SU-DHL-6 (cell line): ENCODE measurements at regions not wholly inside any gene's neighbourhood (a gene's known extent, or its start where the extent isn't known, plus 50 kb on each side); places are given as distances from the start of the nearest gene placed in this dataset.

Source experiments
- H2AFZ ChIP-seq: fragments of 200-600 bp; sonication (generic); 2 replicates; pipeline ENCODE4 v1.6.1; 2014; ENCODE audit warnings: low read depth, mild to moderate bottlenecking, moderate library complexity, mixed read lengths, antibody characterized with exemption, low read length; ENCODE audit not compliant: severe bottlenecking
- H3F3A ChIP-seq: fragments of 200-600 bp; shearing (Covaris generic); 2 replicates; pipeline ENCODE4 v1.6.0; 2016; ENCODE audit warnings: antibody characterized with exemption, mild to moderate bottlenecking; ENCODE audit not compliant: insufficient read depth
- H3K27ac ChIP-seq: fragments of 200-600 bp; sonication (generic); 2 replicates; pipeline ENCODE4 v1.5.1; 2016; ENCODE audit warnings: low read depth, mild to moderate bottlenecking, low read length, moderate library complexity, mixed read lengths
- H3K27me3 ChIP-seq: fragments of 200-600 bp; sonication (generic), shearing (Covaris generic); 2 replicates; pipeline ENCODE4 v1.6.0; 2014; ENCODE audit warnings: mild to moderate bottlenecking, low read length
- H3K36me3 ChIP-seq: fragments of 200-600 bp; sonication (generic); 2 replicates; pipeline ENCODE4 v1.6.1; 2014; ENCODE audit warnings: mild to moderate bottlenecking, low read length, mixed read lengths
- H3K4me2 ChIP-seq: fragments of 300-600, 200-600 bp; shearing (Covaris generic), sonication (generic); 2 replicates; pipeline ENCODE4 v1.6.0; 2014; ENCODE audit warnings: low read length, low read depth, mild to moderate bottlenecking; ENCODE audit not compliant: poor library complexity, severe bottlenecking
- H3K4me3 ChIP-seq: fragments of 200-600 bp; sonication (generic); 2 replicates; pipeline ENCODE4 v1.5.1; 2014; ENCODE audit warnings: antibody characterized with exemption, low read length, mild to moderate bottlenecking, mixed read lengths; ENCODE audit not compliant: insufficient read depth, poor library complexity, severe bottlenecking
- H3K79me2 ChIP-seq: fragments of 200-600 bp; sonication (generic); 2 replicates; pipeline ENCODE4 v1.6.1; 2014; ENCODE audit warnings: mild to moderate bottlenecking, low read length, moderate library complexity; ENCODE audit not compliant: insufficient read depth
- H3K9ac ChIP-seq: fragments of 200-600 bp; sonication (generic); 2 replicates; pipeline ENCODE4 v1.7.0; 2014; ENCODE audit warnings: mild to moderate bottlenecking, low read length
- H3K9me2 ChIP-seq: fragments of 200-600 bp; sonication (generic); replicated peaks from 2 replicates; pipeline ENCODE4 v1.6.1; 2014; ENCODE audit warnings: low read length; ENCODE audit not compliant: insufficient read depth
- H3K9me3 ChIP-seq: fragments of 200-600 bp; sonication (generic); 2 replicates; pipeline ENCODE4 v1.6.1; 2014; ENCODE audit warnings: low read length, mixed read lengths; ENCODE audit not compliant: insufficient read depth
- H4K20me1 ChIP-seq: fragments of 200-600 bp; sonication (generic); 2 replicates; pipeline ENCODE4 v1.6.1; 2014; ENCODE audit warnings: low read depth, mild to moderate bottlenecking, antibody characterized with exemption, low read length, moderate library complexity, mixed read lengths
- EZH2phosphoT487 ChIP-seq: fragments of 200-600 bp; sonication (generic), shearing (Covaris generic); conservative IDR thresholded peaks from 2 replicates; pipeline ENCODE4 v1.6.1; 2018; ENCODE audit warnings: mild to moderate bottlenecking, antibody characterized with exemption, low read length, moderate library complexity, mixed read lengths
- TF ChIP-seq, protein P1 (sequence below): fragments of 200-600 bp; sonication (generic); IDR thresholded peaks from one replicate; pipeline ENCODE4 v1.5.1; 2017; ENCODE audit warnings: antibody characterized with exemption, mild to moderate bottlenecking, low read length, moderate library complexity; ENCODE audit not compliant: insufficient read depth, poor library complexity, severe bottlenecking

DNA sequence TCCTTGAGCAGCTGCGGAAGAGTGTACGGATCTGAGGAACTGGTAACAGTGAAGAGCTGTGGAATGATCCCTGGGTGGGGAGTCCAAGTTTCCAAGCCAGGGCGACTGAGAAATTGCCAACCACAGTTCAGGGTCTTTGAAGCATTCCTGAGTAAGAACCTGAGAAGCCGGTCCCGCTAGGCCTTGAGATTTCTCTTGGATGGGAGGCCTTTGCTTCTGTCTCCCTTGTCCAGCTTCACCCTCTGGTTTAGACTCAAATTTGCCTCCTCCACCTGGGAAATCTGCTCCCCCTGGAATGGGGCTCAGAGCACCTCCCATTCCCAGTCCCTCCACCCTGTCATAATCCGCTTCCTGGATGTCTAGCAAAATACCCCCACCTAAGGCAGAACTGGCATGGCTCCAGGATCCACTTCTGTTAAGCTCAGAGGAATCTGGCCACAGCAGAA, 127.7 kb upstream of the DLG1 start:
- Histone ChIP-seq H3K4me2 (no peak overlapping the region), H3K4me3 (no peak overlapping the region), H3K9me2 (no peaks in the 10 kb centered on the region), H3K9me3 (no peaks in the 10 kb centered on the region), H3K27ac (no peak overlapping the region), H3K36me3 (no peaks in the 10 kb centered on the region), H3F3A (no peaks in the 10 kb centered on the region), H2AFZ (no peak overlapping the region), H3K9ac (no peak overlapping the region), H3K79me2 (no peaks in the 10 kb centered on the region), H4K20me1 (no peaks in the 10 kb centered on the region), H3K27me3 (no peaks in the 10 kb centered on the region)
- TF ChIP-seq, protein P1, sequence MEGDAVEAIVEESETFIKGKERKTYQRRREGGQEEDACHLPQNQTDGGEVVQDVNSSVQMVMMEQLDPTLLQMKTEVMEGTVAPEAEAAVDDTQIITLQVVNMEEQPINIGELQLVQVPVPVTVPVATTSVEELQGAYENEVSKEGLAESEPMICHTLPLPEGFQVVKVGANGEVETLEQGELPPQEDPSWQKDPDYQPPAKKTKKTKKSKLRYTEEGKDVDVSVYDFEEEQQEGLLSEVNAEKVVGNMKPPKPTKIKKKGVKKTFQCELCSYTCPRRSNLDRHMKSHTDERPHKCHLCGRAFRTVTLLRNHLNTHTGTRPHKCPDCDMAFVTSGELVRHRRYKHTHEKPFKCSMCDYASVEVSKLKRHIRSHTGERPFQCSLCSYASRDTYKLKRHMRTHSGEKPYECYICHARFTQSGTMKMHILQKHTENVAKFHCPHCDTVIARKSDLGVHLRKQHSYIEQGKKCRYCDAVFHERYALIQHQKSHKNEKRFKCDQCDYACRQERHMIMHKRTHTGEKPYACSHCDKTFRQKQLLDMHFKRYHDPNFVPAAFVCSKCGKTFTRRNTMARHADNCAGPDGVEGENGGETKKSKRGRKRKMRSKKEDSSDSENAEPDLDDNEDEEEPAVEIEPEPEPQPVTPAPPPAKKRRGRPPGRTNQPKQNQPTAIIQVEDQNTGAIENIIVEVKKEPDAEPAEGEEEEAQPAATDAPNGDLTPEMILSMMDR, result no peak
- no peak for TF ChIP-seq EZH2phosphoT487

DNA sequence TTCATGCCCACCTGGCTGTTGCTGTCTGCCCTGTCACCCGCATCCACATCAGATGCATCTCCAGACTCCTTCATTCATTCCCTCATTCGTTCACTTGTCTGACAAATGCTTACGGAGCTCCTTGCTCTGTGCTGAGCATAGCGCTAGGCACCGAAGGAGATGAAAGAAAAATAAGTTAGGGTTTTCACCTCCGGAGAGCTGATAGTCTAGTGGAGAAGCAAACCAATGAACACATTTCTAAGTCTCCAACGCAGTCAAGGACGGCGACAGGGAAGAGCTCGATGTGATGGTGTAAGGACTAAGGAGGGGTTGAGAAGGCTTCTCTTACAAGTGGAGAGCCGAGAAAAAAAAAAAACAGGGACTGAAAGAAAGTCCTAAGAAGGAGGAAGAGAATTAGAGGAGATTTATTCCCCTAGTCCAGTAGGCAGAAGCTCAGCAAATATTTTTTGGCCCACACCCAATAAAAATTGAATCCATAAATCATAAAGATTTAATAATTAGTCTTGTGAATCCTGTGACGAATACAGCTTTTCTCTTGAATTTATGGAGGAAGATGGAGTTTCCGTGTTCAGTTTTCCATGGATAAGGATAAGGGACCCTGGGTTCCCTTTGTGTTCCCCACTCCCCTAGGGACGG, 127.2 kb upstream of the DLG1 start:
- Histone ChIP-seq H3K9me2 (no peaks in the 10 kb centered on the region), H3K9me3 (no peaks in the 10 kb centered on the region), H3K4me2 (no peak overlapping the region), H3K27me3 (no peaks in the 10 kb centered on the region), H3F3A (no peaks in the 10 kb centered on the region), H3K79me2 (no peaks in the 10 kb centered on the region), H3K27ac (no peak overlapping the region), H3K9ac (no peak overlapping the region), H3K4me3 (no peak overlapping the region), H3K36me3 (no peaks in the 10 kb centered on the region), H2AFZ (no peak overlapping the region), H4K20me1 (no peaks in the 10 kb centered on the region)
- TF ChIP-seq EZH2phosphoT487, result no peak
- TF ChIP-seq, protein P1, result no peak

DNA sequence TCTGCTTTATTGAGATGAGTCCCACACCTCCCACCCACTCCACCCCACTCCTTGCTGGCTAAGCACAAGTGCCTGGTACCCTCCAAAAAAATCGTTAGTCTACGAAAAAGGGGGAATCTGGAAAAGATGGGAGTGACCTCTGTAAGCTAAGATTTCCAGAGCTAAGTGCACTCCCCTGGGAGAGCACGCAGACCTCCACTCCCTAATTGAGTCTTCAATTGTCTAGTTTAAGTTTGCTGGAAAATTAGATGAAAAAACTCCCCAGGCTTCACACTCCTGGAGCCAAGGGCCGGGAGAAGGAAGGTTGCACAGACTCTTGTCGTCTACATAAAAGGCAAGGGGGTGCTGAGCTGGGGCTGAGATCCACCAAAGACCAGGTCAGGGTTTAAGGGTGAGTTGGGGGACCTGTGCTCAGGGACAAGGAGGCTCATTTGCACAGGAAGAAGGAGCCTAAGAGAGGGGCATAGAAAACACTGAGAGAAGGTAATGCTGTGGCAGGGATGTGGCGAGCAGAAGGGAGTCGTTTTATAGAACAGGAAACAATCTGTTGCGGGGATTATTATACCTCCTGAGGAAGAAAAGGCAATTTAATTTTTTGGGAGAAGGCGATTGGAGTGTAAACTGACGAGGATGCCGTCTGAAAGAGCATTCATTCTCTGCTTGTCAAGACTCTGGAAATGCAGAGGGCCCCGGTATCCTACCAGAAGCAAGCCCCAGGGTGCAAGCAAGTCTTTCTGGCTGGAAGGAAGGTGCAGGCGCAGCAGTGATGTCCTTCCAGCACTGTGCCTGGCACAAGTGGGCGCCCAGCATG, 126.5 kb upstream of the DLG1 start:
- Histone ChIP-seq H3K36me3 (no peaks in the 10 kb centered on the region), H3K9me3 (no peaks in the 10 kb centered on the region), H3K9ac (no peak overlapping the region), H3K4me3 (no peak overlapping the region), H3K27ac (no peak overlapping the region), H4K20me1 (no peaks in the 10 kb centered on the region), H3K27me3 (no peaks in the 10 kb centered on the region), H3K4me2 (no peak overlapping the region), H2AFZ (no peak overlapping the region), H3K9me2 (no peaks in the 10 kb centered on the region), H3K79me2 (no peaks in the 10 kb centered on the region), H3F3A (no peaks in the 10 kb centered on the region)
- TF ChIP-seq EZH2phosphoT487, result no peak
- TF ChIP-seq, protein P1, result no peak
